ENCODE measurements at regions not wholly inside any gene's neighbourhood (a gene's known extent, or its start where the extent isn't known, plus 50 kb on each side); places are given as distances from the start of the nearest gene placed in this dataset.

DNA sequence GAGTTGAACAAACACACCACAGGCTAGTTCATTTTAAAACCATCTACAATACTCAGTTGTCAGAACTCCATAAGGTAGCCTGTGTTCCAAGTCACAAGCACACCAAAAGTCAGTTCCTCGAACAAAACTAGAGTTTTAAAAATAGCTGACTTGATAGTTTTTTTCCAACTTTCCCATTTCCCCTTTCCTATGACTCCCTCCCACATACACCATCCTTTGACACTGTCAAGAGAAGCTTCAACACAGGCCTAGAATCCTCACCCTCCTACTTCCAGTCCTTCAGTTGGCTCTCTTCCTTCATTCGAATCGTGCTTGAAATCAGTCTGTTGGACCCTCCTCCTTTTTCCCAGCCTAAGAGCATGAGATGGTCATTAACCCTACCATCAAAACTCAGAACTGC lies 105.7 kb upstream of the AKIP1 start:
- no peak for DNase-seq
- Histone ChIP-seq H3K9me3 (ENCODE audit: control insufficient read depth in 2 of 2, insufficient read depth in 1 of 2, low read depth in 1 of 2, low read length in 1 of 2) (no peaks in the 10 kb centered on the region), H3K27ac (ENCODE audit: low read depth in 1 of 3, low read length in 2 of 3) (peak overlapping the region in 1 of 3 donors; percentile 61), H3K4me1 (ENCODE audit: control insufficient read depth in 3 of 3, insufficient read depth in 2 of 3, low read depth in 1 of 3, low read length in 2 of 3) (peaks cover 5 to 21% (median 16%) of the 10 kb centered on the region in 3 donors), H3K4me3 (ENCODE audit: low read depth in 1 of 3, low read length in 3 of 3) (no peak overlapping the region), H3K27me3 (ENCODE audit: control insufficient read depth in 3 of 3, insufficient read depth in 3 of 3, low read length in 3 of 3) (no peaks in the 10 kb centered on the region), H3K36me3 (ENCODE audit: control insufficient read depth in 3 of 3, insufficient read depth in 2 of 3, low read depth in 1 of 3, low read length in 3 of 3) (peaks cover 0 to 8% (median 0%) of the 10 kb centered on the region in 3 donors)
- WGBS, 3 donors: 49 to 85% (median 70%) methylated on average over 3 of the region's 3 CpGs
- no peak for FAIRE-seq

- DNase-seq (no peak), FAIRE-seq (no peak)
- H3K4me3 ChIP-seq (ENCODE audit: low read depth in 1 of 3, low read length in 3 of 3): no peak overlapping the region
- H3K27me3 ChIP-seq (ENCODE audit: control insufficient read depth in 3 of 3, insufficient read depth in 3 of 3, low read length in 3 of 3): no peaks in the 10 kb centered on the region
- peaks cover 0 to 6% (median 0%) of the 10 kb centered on the region in 3 donors for H3K36me3 ChIP-seq (ENCODE audit: control insufficient read depth in 3 of 3, insufficient read depth in 2 of 3, low read depth in 1 of 3, low read length in 3 of 3)
- H3K4me1 ChIP-seq (ENCODE audit: control insufficient read depth in 3 of 3, insufficient read depth in 2 of 3, low read depth in 1 of 3, low read length in 2 of 3): peaks cover 5 to 28% (median 20%) of the 10 kb centered on the region in 3 donors
- peak overlapping the region in 2 of 3 donors; percentile 24 to 96 for H3K27ac ChIP-seq (ENCODE audit: low read depth in 1 of 3, low read length in 2 of 3)
- 69 to 90% (median 89%) methylated on average over 8 of the region's 8 CpGs for WGBS, 3 donors
- no peaks in the 10 kb centered on the region for H3K9me3 ChIP-seq (ENCODE audit: control insufficient read depth in 2 of 2, insufficient read depth in 1 of 2, low read depth in 1 of 2, low read length in 1 of 2)
Observed at GRCh38 chr11:8806974-8807373, 104.0 kb upstream of the AKIP1 start.

DNA sequence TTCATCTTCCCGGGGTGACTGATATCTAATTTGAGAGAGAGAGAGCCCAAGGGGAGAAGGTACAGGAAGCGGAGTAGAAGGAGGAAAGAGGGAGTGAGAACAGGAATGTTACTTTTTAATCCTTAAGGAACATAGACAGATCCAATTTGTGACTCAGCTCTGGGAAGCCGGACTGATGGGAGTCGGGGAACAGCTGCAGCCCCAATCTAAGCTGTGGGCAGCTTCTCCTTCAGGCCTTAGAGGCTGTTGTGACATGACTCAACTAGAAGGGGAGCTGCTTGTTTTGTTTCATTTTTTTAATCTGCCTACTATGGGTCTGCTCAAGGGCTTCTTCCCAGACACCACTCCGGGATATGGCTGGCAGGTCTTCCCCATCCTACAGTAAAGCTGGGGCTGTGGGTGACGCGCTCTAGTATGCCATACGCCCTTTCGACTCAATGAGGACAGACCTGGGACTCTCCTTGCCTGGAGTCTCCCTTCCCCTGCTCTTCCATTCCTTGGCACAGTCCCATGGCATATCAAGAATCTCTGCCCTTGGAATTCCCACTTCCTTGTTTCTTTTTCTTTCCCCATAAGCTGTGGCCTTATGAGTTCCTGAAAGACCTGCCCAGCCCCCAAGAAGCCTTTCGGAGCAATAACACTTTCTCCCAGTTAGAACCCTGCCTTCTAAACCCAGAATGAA lies 103.3 kb upstream of the AKIP1 start:
- no peak for FAIRE-seq
- H3K4me3 ChIP-seq (ENCODE audit: low read depth in 1 of 3, low read length in 3 of 3): peak overlapping the region in 1 of 3 donors; percentile 21
- WGBS, 3 donors: 18 to 42% (median 40%) methylated on average over 10 of the region's 10 CpGs

GRCh38 chr11:8808226-8808585 lies 102.8 kb upstream of the AKIP1 start:
- Histone ChIP-seq H3K9me3 (ENCODE audit: control insufficient read depth in 2 of 2, insufficient read depth in 1 of 2, low read depth in 1 of 2, low read length in 1 of 2) (no peaks in the 10 kb centered on the region), H3K27ac (ENCODE audit: low read depth in 1 of 3, low read length in 2 of 3) (peak overlapping the region; percentile 46 to 96 (median 77)), H3K4me3 (ENCODE audit: low read depth in 1 of 3, low read length in 3 of 3) (peak overlapping the region in 1 of 3 donors; percentile 21), H3K36me3 (ENCODE audit: control insufficient read depth in 3 of 3, insufficient read depth in 2 of 3, low read depth in 1 of 3, low read length in 3 of 3) (peaks cover 0 to 6% (median 0%) of the 10 kb centered on the region in 3 donors), H3K4me1 (ENCODE audit: control insufficient read depth in 3 of 3, insufficient read depth in 2 of 3, low read depth in 1 of 3, low read length in 2 of 3) (peaks cover 5 to 29% (median 20%) of the 10 kb centered on the region in 3 donors), H3K27me3 (ENCODE audit: control insufficient read depth in 3 of 3, insufficient read depth in 3 of 3, low read length in 3 of 3) (no peaks in the 10 kb centered on the region)
- WGBS, 3 donors: 7 to 23% (median 18%) methylated on average over 4 of the region's 4 CpGs
- DNase-seq: no peak
- FAIRE-seq: no peak

More for the DNA sequence above, 103.3 kb upstream of the AKIP1 start:
- DNase-seq: peak in 1 of 2 donors; percentile 93
- H3K27me3 ChIP-seq (ENCODE audit: control insufficient read depth in 3 of 3, insufficient read depth in 3 of 3, low read length in 3 of 3): no peaks in the 10 kb centered on the region
- H3K9me3 ChIP-seq (ENCODE audit: control insufficient read depth in 2 of 2, insufficient read depth in 1 of 2, low read depth in 1 of 2, low read length in 1 of 2): no peaks in the 10 kb centered on the region
- peak overlapping the region; percentile 46 to 96 (median 77) for H3K27ac ChIP-seq (ENCODE audit: low read depth in 1 of 3, low read length in 2 of 3)
- peaks cover 0 to 6% (median 0%) of the 10 kb centered on the region in 3 donors for H3K36me3 ChIP-seq (ENCODE audit: control insufficient read depth in 3 of 3, insufficient read depth in 2 of 3, low read depth in 1 of 3, low read length in 3 of 3)
- peaks cover 5 to 28% (median 20%) of the 10 kb centered on the region in 3 donors for H3K4me1 ChIP-seq (ENCODE audit: control insufficient read depth in 3 of 3, insufficient read depth in 2 of 3, low read depth in 1 of 3, low read length in 2 of 3)

DNA sequence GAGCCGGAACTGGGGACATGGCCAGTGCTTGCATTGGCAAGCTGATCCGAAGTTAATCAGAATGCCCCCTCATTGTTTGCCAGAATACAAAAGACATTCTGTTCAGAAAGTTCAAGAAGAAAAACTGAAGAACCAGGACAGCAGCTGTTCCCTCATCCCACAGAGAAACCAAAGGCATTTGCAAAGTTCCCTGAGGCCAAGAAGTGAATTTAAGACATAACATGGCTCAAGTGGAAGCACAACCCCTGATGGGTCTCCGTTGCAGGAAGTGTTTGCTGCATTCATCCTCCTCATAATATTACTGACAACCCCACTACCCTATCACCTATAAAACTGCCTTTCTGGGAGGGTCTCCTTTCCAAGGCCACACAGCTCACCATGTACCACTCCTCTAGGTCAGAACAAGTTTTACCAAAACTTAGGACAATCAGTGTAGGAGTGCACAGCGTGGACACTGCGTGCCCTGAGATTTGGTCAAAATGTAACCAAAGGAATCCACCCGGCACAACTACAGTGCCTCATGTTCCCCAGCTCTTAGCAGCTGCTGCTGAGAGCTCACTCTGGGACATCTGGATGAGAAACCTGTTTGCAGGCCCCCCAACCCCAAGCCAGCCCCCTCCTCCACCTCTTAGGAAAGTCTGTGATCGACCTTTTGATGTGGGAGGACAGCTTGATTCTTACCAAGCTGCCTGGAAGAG lies 101.6 kb upstream of the AKIP1 start:
- 17 to 37% (median 31%) methylated on average over 7 of the region's 7 CpGs for WGBS, 3 donors
- Histone ChIP-seq H3K27me3 (ENCODE audit: control insufficient read depth in 3 of 3, insufficient read depth in 3 of 3, low read length in 3 of 3) (no peaks in the 10 kb centered on the region), H3K27ac (ENCODE audit: low read depth in 1 of 3, low read length in 2 of 3) (peak overlapping the region; percentile 53 to 96 (median 69)), H3K4me3 (ENCODE audit: low read depth in 1 of 3, low read length in 3 of 3) (peak overlapping the region; percentile 42 to 59 (median 43)), H3K36me3 (ENCODE audit: control insufficient read depth in 3 of 3, insufficient read depth in 2 of 3, low read depth in 1 of 3, low read length in 3 of 3) (peaks cover 0 to 3% (median 0%) of the 10 kb centered on the region in 3 donors), H3K9me3 (ENCODE audit: control insufficient read depth in 2 of 2, insufficient read depth in 1 of 2, low read depth in 1 of 2, low read length in 1 of 2) (no peaks in the 10 kb centered on the region), H3K4me1 (ENCODE audit: control insufficient read depth in 3 of 3, insufficient read depth in 2 of 3, low read depth in 1 of 3, low read length in 2 of 3) (peaks cover 5 to 41% (median 22%) of the 10 kb centered on the region in 3 donors)
- DNase-seq (no peak), FAIRE-seq (no peak)

GRCh38 chr11:8809939-8810539 lies 101.0 kb upstream of the AKIP1 start:
- WGBS, 3 donors: 4 to 22% (median 12%) methylated on average over 8 of the region's 8 CpGs

DNA sequence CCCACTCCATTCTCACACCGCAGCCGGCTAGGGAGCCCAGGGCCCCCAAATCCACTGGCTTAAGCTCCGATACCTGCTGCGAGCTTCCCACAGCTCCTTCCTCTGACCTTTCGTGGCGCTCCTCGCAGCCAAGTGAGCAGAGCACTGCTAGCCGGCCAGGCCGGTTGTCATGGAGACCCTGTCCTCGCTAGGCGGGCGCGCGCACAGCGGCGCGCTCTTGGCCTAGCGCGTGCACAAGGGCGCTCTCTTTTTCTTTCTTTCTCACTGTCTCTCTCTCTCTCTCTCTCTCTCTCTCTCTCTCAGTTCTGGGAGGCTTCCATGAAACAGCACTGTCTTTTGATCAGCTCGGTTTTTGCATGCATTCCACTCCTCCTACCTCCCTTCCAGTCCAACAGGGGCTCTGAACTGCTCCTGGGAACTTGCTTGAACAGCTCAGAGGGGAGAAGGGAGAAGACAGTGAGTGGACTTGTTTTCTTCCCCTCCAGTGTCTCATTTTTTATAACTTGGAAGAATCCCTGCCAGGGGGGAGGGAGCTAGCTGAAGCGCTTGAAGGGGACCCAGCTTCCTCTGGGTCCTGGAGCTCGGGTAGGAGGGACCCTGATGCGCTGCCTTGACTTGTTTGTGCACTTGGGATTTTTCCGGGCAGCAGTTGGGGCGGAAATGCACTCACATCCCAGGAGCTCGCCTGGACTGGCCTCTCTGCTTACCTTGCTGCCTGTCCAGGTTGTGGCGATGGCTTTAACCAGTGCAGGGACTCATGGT lies 100.3 kb upstream of the AKIP1 start:
- Histone ChIP-seq H3K4me1 (ENCODE audit: control insufficient read depth in 3 of 3, insufficient read depth in 2 of 3, low read depth in 1 of 3, low read length in 2 of 3) (peaks cover 5 to 44% (median 19%) of the 10 kb centered on the region in 3 donors), H3K27me3 (ENCODE audit: control insufficient read depth in 3 of 3, insufficient read depth in 3 of 3, low read length in 3 of 3) (no peaks in the 10 kb centered on the region), H3K36me3 (ENCODE audit: control insufficient read depth in 3 of 3, insufficient read depth in 2 of 3, low read depth in 1 of 3, low read length in 3 of 3) (peaks cover 0 to 3% (median 0%) of the 10 kb centered on the region in 3 donors), H3K9me3 (ENCODE audit: control insufficient read depth in 2 of 2, insufficient read depth in 1 of 2, low read depth in 1 of 2, low read length in 1 of 2) (no peaks in the 10 kb centered on the region), H3K27ac (ENCODE audit: low read depth in 1 of 3, low read length in 2 of 3) (peak overlapping the region; percentile 69 to 96 (median 76)), H3K4me3 (ENCODE audit: low read depth in 1 of 3, low read length in 3 of 3) (peak overlapping the region; percentile 43 to 59 (median 43))
- DNase-seq (peak; percentile 82 to 88), FAIRE-seq (no peak)
- WGBS, 3 donors: 15 to 17% (median 17%) methylated on average over 28 of the region's 28 CpGs

More at GRCh38 chr11:8809939-8810539, 101.0 kb upstream of the AKIP1 start:
- peak overlapping the region; percentile 43 to 59 (median 43) for H3K4me3 ChIP-seq (ENCODE audit: low read depth in 1 of 3, low read length in 3 of 3)
- H3K36me3 ChIP-seq (ENCODE audit: control insufficient read depth in 3 of 3, insufficient read depth in 2 of 3, low read depth in 1 of 3, low read length in 3 of 3): peaks cover 0 to 3% (median 0%) of the 10 kb centered on the region in 3 donors
- H3K9me3 ChIP-seq (ENCODE audit: control insufficient read depth in 2 of 2, insufficient read depth in 1 of 2, low read depth in 1 of 2, low read length in 1 of 2): no peaks in the 10 kb centered on the region
- FAIRE-seq (no peak), DNase-seq (peak in 1 of 2 donors; percentile 28)
- H3K4me1 ChIP-seq (ENCODE audit: control insufficient read depth in 3 of 3, insufficient read depth in 2 of 3, low read depth in 1 of 3, low read length in 2 of 3): peaks cover 5 to 44% (median 20%) of the 10 kb centered on the region in 3 donors
- H3K27me3 ChIP-seq (ENCODE audit: control insufficient read depth in 3 of 3, insufficient read depth in 3 of 3, low read length in 3 of 3): no peaks in the 10 kb centered on the region
- H3K27ac ChIP-seq (ENCODE audit: low read depth in 1 of 3, low read length in 2 of 3): peak overlapping the region; percentile 69 to 96 (median 76)
